ENCODE measurements at regions not wholly inside any gene's neighbourhood (a gene's known extent, or its start where the extent isn't known, plus 50 kb on each side); places are given as distances from the start of the nearest gene placed in this dataset.

DNA sequence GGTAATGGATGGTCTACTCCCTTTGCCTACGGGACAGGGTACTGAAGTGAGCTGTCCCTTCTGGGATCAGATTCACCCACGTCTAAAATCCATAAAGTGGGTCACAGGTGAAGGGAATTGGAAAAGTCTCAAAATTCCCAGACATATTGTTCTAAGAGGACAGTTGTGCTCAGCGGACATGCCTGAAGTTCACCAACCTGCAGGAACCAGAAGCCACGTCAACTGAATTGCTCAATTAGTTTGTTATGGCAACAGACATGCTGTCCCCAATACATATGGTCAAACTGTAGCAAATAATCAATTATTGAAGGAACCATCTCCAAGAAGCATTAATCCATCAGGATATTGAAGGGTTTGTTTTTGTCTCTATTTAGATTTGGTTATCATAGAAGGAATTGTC, 190.2 kb downstream of the FRK start:
- TF ChIP-seq, protein P1, sequence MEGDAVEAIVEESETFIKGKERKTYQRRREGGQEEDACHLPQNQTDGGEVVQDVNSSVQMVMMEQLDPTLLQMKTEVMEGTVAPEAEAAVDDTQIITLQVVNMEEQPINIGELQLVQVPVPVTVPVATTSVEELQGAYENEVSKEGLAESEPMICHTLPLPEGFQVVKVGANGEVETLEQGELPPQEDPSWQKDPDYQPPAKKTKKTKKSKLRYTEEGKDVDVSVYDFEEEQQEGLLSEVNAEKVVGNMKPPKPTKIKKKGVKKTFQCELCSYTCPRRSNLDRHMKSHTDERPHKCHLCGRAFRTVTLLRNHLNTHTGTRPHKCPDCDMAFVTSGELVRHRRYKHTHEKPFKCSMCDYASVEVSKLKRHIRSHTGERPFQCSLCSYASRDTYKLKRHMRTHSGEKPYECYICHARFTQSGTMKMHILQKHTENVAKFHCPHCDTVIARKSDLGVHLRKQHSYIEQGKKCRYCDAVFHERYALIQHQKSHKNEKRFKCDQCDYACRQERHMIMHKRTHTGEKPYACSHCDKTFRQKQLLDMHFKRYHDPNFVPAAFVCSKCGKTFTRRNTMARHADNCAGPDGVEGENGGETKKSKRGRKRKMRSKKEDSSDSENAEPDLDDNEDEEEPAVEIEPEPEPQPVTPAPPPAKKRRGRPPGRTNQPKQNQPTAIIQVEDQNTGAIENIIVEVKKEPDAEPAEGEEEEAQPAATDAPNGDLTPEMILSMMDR (IDR thresholded peaks at IDR 0.05; ENCODE audit: insufficient read depth, low read depth, low read length) = no peak
- TF ChIP-seq EZH2 (IDR thresholded peaks at IDR 0.05; ENCODE audit: insufficient read depth, low read length) = no peak

All from astrocyte (in vitro differentiated cells and primary cell).